Karpas-422 (cell line): ENCODE measurements at regions not wholly inside any gene's neighbourhood (a gene's known extent, or its start where the extent isn't known, plus 50 kb on each side); places are given as distances from the start of the nearest gene placed in this dataset.

ENCODE experiments used
- DNase-seq: peaks from one replicate; pipeline ENCODE4 v3.0.0-alpha.2; 2015
- H2AFZ ChIP-seq: fragments of 200-600 bp; sonication (generic); 2 replicates; pipeline ENCODE4 v1.6.1; 2014; ENCODE audit warnings: antibody characterized with exemption, low read length, mixed read lengths
- H3K27ac ChIP-seq: fragments of 200-600 bp; sonication (generic); 2 replicates; pipeline ENCODE4 v1.5.1; 2014; ENCODE audit warnings: mild to moderate bottlenecking, low read length, moderate library complexity
- H3K27me3 ChIP-seq: fragments of 200-600 bp; sonication (generic); 2 replicates; pipeline ENCODE4 v1.6.1; 2014; ENCODE audit warnings: low read length, mixed read lengths
- H3K36me3 ChIP-seq: fragments of 200-600 bp; sonication (generic); 2 replicates; pipeline ENCODE4 v1.6.1; 2014; ENCODE audit warnings: low read length, mixed read lengths; ENCODE audit not compliant: insufficient read depth
- H3K4me1 ChIP-seq: fragments of 200-600 bp; sonication (generic); 2 replicates; pipeline ENCODE4 v1.6.1; 2014; ENCODE audit warnings: mild to moderate bottlenecking, low read length, mixed read lengths
- H3K4me2 ChIP-seq: fragments of 200-600 bp; sonication (generic); 2 replicates; pipeline ENCODE4 v1.6.1; 2014; ENCODE audit warnings: low read length, low read depth, mild to moderate bottlenecking; ENCODE audit not compliant: poor library complexity, severe bottlenecking
- H3K4me3 ChIP-seq: fragments of 200-600 bp; sonication (generic); 2 replicates; pipeline ENCODE4 v1.5.1; 2014; ENCODE audit warnings: mild to moderate bottlenecking, antibody characterized with exemption, low read length, mixed read lengths
- H3K79me2 ChIP-seq: fragments of 200-600 bp; sonication (generic); 2 replicates; pipeline ENCODE4 v1.6.1; 2014; ENCODE audit warnings: mild to moderate bottlenecking, low read length, mixed read lengths
- H3K9ac ChIP-seq: fragments of 200-600 bp; sonication (generic); 2 replicates; pipeline ENCODE4 v1.6.0; 2014; ENCODE audit warnings: low read length
- H3K9me2 ChIP-seq: fragments of 200-600 bp; sonication (generic), shearing (Covaris generic); replicated peaks from 2 replicates; pipeline ENCODE4 v1.6.0; 2014; ENCODE audit warnings: mild to moderate bottlenecking, low read length, moderate library complexity; ENCODE audit not compliant: insufficient read depth
- H3K9me3 ChIP-seq: fragments of 300-700, 200-600 bp; sonication (generic); 2 replicates; pipeline ENCODE4 v1.6.1; 2014; ENCODE audit warnings: low read length, mixed read lengths
- H4K20me1 ChIP-seq: fragments of 200-600 bp; sonication (generic); 2 replicates; pipeline ENCODE4 v1.6.1; 2014; ENCODE audit warnings: mild to moderate bottlenecking, antibody characterized with exemption, low read length, low read depth; ENCODE audit not compliant: insufficient read depth

- DNase-seq: no peak
- Histone ChIP-seq H4K20me1 (no peaks in the 10 kb centered on the region), H3K9ac (no peak overlapping the region), H2AFZ (no peak overlapping the region), H3K4me3 (no peak overlapping the region), H3K27me3 (no peaks in the 10 kb centered on the region), H3K79me2 (no peaks in the 10 kb centered on the region), H3K27ac (no peak overlapping the region), H3K36me3 (no peaks in the 10 kb centered on the region), H3K4me1 (peaks cover 12% of the 10 kb centered on the region), H3K9me2 (no peaks in the 10 kb centered on the region), H3K9me3 (no peaks in the 10 kb centered on the region), H3K4me2 (no peak overlapping the region)
Measured at GRCh38 chr1:14338509-14338908, 260.0 kb upstream of the KAZN start.

GRCh38 chr1:14339288-14339687, 259.2 kb upstream of the KAZN start:
- Histone ChIP-seq H3K4me2 (no peak overlapping the region), H4K20me1 (no peaks in the 10 kb centered on the region), H3K79me2 (no peaks in the 10 kb centered on the region), H3K27ac (no peak overlapping the region), H2AFZ (no peak overlapping the region), H3K4me1 (peaks cover 11% of the 10 kb centered on the region), H3K27me3 (no peaks in the 10 kb centered on the region), H3K36me3 (no peaks in the 10 kb centered on the region), H3K9ac (no peak overlapping the region), H3K4me3 (no peak overlapping the region), H3K9me2 (no peaks in the 10 kb centered on the region), H3K9me3 (no peaks in the 10 kb centered on the region)
- DNase-seq: no peak

GRCh38 chr1:14340002-14340785, 258.3 kb upstream of the KAZN start:
- no peaks in the 10 kb centered on the region for H3K79me2 ChIP-seq
- H3K27ac ChIP-seq: no peak overlapping the region
- H3K27me3 ChIP-seq: no peaks in the 10 kb centered on the region
- no peak overlapping the region for H2AFZ ChIP-seq
- H3K36me3 ChIP-seq: no peaks in the 10 kb centered on the region
- H3K9ac ChIP-seq: no peak overlapping the region
- no peak overlapping the region for H3K4me3 ChIP-seq
- H3K9me2 ChIP-seq: no peaks in the 10 kb centered on the region
- H3K4me2 ChIP-seq: no peak overlapping the region
- H3K9me3 ChIP-seq: no peaks in the 10 kb centered on the region
- no peaks in the 10 kb centered on the region for H4K20me1 ChIP-seq
- peaks cover 4% of the 10 kb centered on the region for H3K4me1 ChIP-seq
- no peak for DNase-seq

- DNase-seq: no peak
- Histone ChIP-seq H3K4me1 (peaks cover 4% of the 10 kb centered on the region), H3K4me2 (no peak overlapping the region), H3K79me2 (no peaks in the 10 kb centered on the region), H4K20me1 (no peaks in the 10 kb centered on the region), H3K27me3 (no peaks in the 10 kb centered on the region), H3K9me2 (no peaks in the 10 kb centered on the region), H3K9ac (no peak overlapping the region), H3K27ac (no peak overlapping the region), H3K9me3 (no peaks in the 10 kb centered on the region), H3K4me3 (no peak overlapping the region), H2AFZ (no peak overlapping the region), H3K36me3 (no peaks in the 10 kb centered on the region)
Measured at GRCh38 chr1:14341147-14341546, 257.3 kb upstream of the KAZN start.

GRCh38 chr1:14345946-14346550, 252.4 kb upstream of the KAZN start:
- no peak overlapping the region for H3K27ac ChIP-seq
- no peak overlapping the region for H3K4me3 ChIP-seq
- H3K9ac ChIP-seq: no peak overlapping the region
- no peaks in the 10 kb centered on the region for H3K9me3 ChIP-seq
- H3K79me2 ChIP-seq: no peaks in the 10 kb centered on the region
- H3K4me2 ChIP-seq: no peak overlapping the region
- no peaks in the 10 kb centered on the region for H3K9me2 ChIP-seq
- no peaks in the 10 kb centered on the region for H3K36me3 ChIP-seq
- DNase-seq: no peak
- H4K20me1 ChIP-seq: no peaks in the 10 kb centered on the region
- no peaks in the 10 kb centered on the region for H3K27me3 ChIP-seq
- H2AFZ ChIP-seq: no peak overlapping the region
- peaks cover 4% of the 10 kb centered on the region for H3K4me1 ChIP-seq

- no peaks in the 10 kb centered on the region for H3K9me2 ChIP-seq
- H4K20me1 ChIP-seq: no peaks in the 10 kb centered on the region
- no peak overlapping the region for H3K4me3 ChIP-seq
- H3K36me3 ChIP-seq: no peaks in the 10 kb centered on the region
- no peak overlapping the region for H3K9ac ChIP-seq
- H3K9me3 ChIP-seq: no peaks in the 10 kb centered on the region
- DNase-seq: no peak
- H3K27me3 ChIP-seq: no peaks in the 10 kb centered on the region
- H2AFZ ChIP-seq: no peak overlapping the region
- no peak overlapping the region for H3K27ac ChIP-seq
- no peaks in the 10 kb centered on the region for H3K4me1 ChIP-seq
- no peak overlapping the region for H3K4me2 ChIP-seq
- H3K79me2 ChIP-seq: no peaks in the 10 kb centered on the region
Measured at GRCh38 chr1:14347186-14347585, 251.3 kb upstream of the KAZN start.

GRCh38 chr1:14347776-14348175, 250.7 kb upstream of the KAZN start:
- DNase-seq: no peak
- Histone ChIP-seq H3K9me2 (no peaks in the 10 kb centered on the region), H4K20me1 (no peaks in the 10 kb centered on the region), H3K9me3 (no peaks in the 10 kb centered on the region), H3K4me2 (no peak overlapping the region), H2AFZ (no peak overlapping the region), H3K4me3 (no peak overlapping the region), H3K4me1 (no peaks in the 10 kb centered on the region), H3K27ac (no peak overlapping the region), H3K79me2 (no peaks in the 10 kb centered on the region), H3K27me3 (no peaks in the 10 kb centered on the region), H3K9ac (no peak overlapping the region), H3K36me3 (no peaks in the 10 kb centered on the region)

GRCh38 chr1:14350197-14350596, 248.3 kb upstream of the KAZN start:
- Histone ChIP-seq H3K4me2 (no peak overlapping the region), H3K27me3 (no peaks in the 10 kb centered on the region), H3K9me2 (no peaks in the 10 kb centered on the region), H3K36me3 (no peaks in the 10 kb centered on the region), H2AFZ (no peak overlapping the region), H3K9ac (no peak overlapping the region), H4K20me1 (no peaks in the 10 kb centered on the region), H3K27ac (no peak overlapping the region), H3K79me2 (no peaks in the 10 kb centered on the region), H3K4me1 (no peaks in the 10 kb centered on the region), H3K4me3 (no peak overlapping the region), H3K9me3 (no peaks in the 10 kb centered on the region)
- no peak for DNase-seq
